CD14-positive monocyte (primary cell): ENCODE measurements at regions not wholly inside any gene's neighbourhood (a gene's known extent, or its start where the extent isn't known, plus 50 kb on each side); places are given as distances from the start of the nearest gene placed in this dataset.

Experiments
- DNase-seq, 3 donors: peaks; one replicate each; pipeline ENCODE4 v3.0.0-alpha.2; 2011 to 2022
- H2AFZ ChIP-seq: 2 replicates; pipeline ENCODE4 v1.6.0; 2012; ENCODE audit warnings: mild to moderate bottlenecking, low read depth, low read length, inconsistent platforms; ENCODE audit not compliant: insufficient read depth, poor library complexity, severe bottlenecking
- H3K27ac ChIP-seq, 2 donors: 1 replicate in 1 of 2; 2 replicates in 1 of 2; pipeline ENCODE4 v1.5.1; 2012 to 2013; ENCODE audit warnings: low read length in 2 of 2, control low read depth in 1 of 2, inconsistent platforms in 1 of 2, low read depth in 1 of 2, mild to moderate bottlenecking in 1 of 2
- H3K27me3 ChIP-seq, 2 donors: one replicate each; pipeline versions ENCODE4 v1.6.0 to v1.6.1; 2011 to 2013; ENCODE audit warnings: low read length in 2 of 2; ENCODE audit not compliant: control insufficient read depth in 2 of 2, insufficient read depth in 2 of 2
- H3K36me3 ChIP-seq, 2 donors: replicated peaks in 1 of 2; 1 replicate in 1 of 2; 2 replicates in 1 of 2; pipeline versions ENCODE4 v1.5.1 to v1.6.1; 2012 to 2013; ENCODE audit warnings: low read length in 2 of 2, control low read depth in 1 of 2, inconsistent platforms in 1 of 2, mild to moderate bottlenecking in 1 of 2; ENCODE audit not compliant: insufficient read depth in 2 of 2, control insufficient read depth in 1 of 2
- H3K4me1 ChIP-seq, 2 donors: 1 replicate in 1 of 2; 2 replicates in 1 of 2; pipeline versions ENCODE4 v1.5.1 to v1.6.1; 2012 to 2013; ENCODE audit warnings: low read length in 2 of 2, control low read depth in 1 of 2, inconsistent platforms in 1 of 2, mild to moderate bottlenecking in 1 of 2, moderate library complexity in 1 of 2; ENCODE audit not compliant: insufficient read depth in 2 of 2, control insufficient read depth in 1 of 2
- H3K4me2 ChIP-seq: replicated peaks from 2 replicates; pipeline ENCODE3; 2012; ENCODE audit warnings: low read length, moderate library complexity, mild to moderate bottlenecking; ENCODE audit not compliant: poor library complexity, severe bottlenecking; ENCODE audit errors: extremely low read depth
- H3K4me3 ChIP-seq, 3 experiments: fragments of 200-600 bp in 1 of 3; sonication (generic) in 1 of 3; replicated peaks in 1 of 3; 1 replicate in 2 of 3; 2 replicates in 1 of 3; pipeline ENCODE4 v1.5.1; 2011 to 2013; ENCODE audit warnings: low read length in 3 of 3, mild to moderate bottlenecking in 3 of 3, control low read depth in 2 of 3, low read depth in 2 of 3, inconsistent platforms in 1 of 3, moderate library complexity in 1 of 3
- H3K79me2 ChIP-seq: 2 replicates; pipeline ENCODE4 v1.6.0; 2012; ENCODE audit warnings: mild to moderate bottlenecking, control low read depth, inconsistent platforms, low read length, moderate library complexity; ENCODE audit not compliant: insufficient read depth
- H3K9ac ChIP-seq: 2 replicates; pipeline ENCODE4 v1.6.0; 2017; ENCODE audit warnings: low read length, mild to moderate bottlenecking; ENCODE audit not compliant: insufficient read depth, poor library complexity, severe bottlenecking
- H3K9me3 ChIP-seq, 2 donors: replicated peaks in 1 of 2; 1 replicate in 1 of 2; 2 replicates in 1 of 2; pipeline versions ENCODE4 v1.5.1 to v1.6.1; 2012 to 2013; ENCODE audit warnings: low read length in 2 of 2, control low read depth in 1 of 2; ENCODE audit not compliant: control insufficient read depth in 1 of 2, insufficient read depth in 1 of 2
- H4K20me1 ChIP-seq: 2 replicates; pipeline ENCODE4 v1.6.0; 2012; ENCODE audit warnings: mild to moderate bottlenecking, low read length, control low read depth, moderate library complexity; ENCODE audit not compliant: insufficient read depth
- H3K27ac Mint-ChIP-seq, 7 donors: one replicate each; pipeline ENCODE4 v1.8.0; 2020; ENCODE audit warnings: mild to moderate bottlenecking in 7 of 7, mixed read lengths in 7 of 7, moderate library complexity in 6 of 7, inconsistent platforms in 2 of 7
- H3K27me3 Mint-ChIP-seq, 3 donors: one replicate each; pipeline ENCODE4 v1.8.0; 2021 to 2022; ENCODE audit warnings: low read depth in 3 of 3, mild to moderate bottlenecking in 3 of 3, mixed read lengths in 3 of 3, moderate library complexity in 3 of 3, inconsistent platforms in 1 of 3
- H3K36me3 Mint-ChIP-seq, 2 donors: one replicate each; pipeline ENCODE4 v1.8.0; 2020; ENCODE audit warnings: mixed read lengths in 2 of 2, inconsistent platforms in 1 of 2, mild to moderate bottlenecking in 1 of 2
- H3K4me1 Mint-ChIP-seq: one replicate; pipeline ENCODE4 v1.8.0; 2020; ENCODE audit warnings: mild to moderate bottlenecking, mixed read lengths
- H3K4me3 Mint-ChIP-seq, 2 donors: one replicate each; pipeline ENCODE4 v1.8.0; 2020; ENCODE audit warnings: mild to moderate bottlenecking in 2 of 2, mixed read lengths in 2 of 2, moderate library complexity in 1 of 2
- H3K9me3 Mint-ChIP-seq, 7 donors: one replicate each; pipeline ENCODE4 v1.8.0; 2020 to 2022; ENCODE audit warnings: mixed read lengths in 7 of 7, mild to moderate bottlenecking in 6 of 7, moderate library complexity in 6 of 7, inconsistent platforms in 2 of 7
- WGBS: methylation state at CpG from one replicate; pipeline ENCODE4 v1.1.5; 2013; ENCODE audit warnings: missing lambda C conversion rate; ENCODE audit not compliant: insufficient coverage; 5-methylcytosine and 5-hydroxymethylcytosine counted together
- intact Hi-C, 2 donors: fragments of 100-400 bp; cut with micrococcal nuclease; formaldehyde crosslinking; loops; one replicate each; pipeline versions ENCODE4 v1.15.0 to v1.15.1; 2023
- TF ChIP-seq, protein P1 (sequence below): fragments of 200-600 bp; IDR thresholded peaks from one replicate; pipeline ENCODE4 v1.8.0; 2022; ENCODE audit warnings: antibody characterized with exemption, mild to moderate bottlenecking

DNA sequence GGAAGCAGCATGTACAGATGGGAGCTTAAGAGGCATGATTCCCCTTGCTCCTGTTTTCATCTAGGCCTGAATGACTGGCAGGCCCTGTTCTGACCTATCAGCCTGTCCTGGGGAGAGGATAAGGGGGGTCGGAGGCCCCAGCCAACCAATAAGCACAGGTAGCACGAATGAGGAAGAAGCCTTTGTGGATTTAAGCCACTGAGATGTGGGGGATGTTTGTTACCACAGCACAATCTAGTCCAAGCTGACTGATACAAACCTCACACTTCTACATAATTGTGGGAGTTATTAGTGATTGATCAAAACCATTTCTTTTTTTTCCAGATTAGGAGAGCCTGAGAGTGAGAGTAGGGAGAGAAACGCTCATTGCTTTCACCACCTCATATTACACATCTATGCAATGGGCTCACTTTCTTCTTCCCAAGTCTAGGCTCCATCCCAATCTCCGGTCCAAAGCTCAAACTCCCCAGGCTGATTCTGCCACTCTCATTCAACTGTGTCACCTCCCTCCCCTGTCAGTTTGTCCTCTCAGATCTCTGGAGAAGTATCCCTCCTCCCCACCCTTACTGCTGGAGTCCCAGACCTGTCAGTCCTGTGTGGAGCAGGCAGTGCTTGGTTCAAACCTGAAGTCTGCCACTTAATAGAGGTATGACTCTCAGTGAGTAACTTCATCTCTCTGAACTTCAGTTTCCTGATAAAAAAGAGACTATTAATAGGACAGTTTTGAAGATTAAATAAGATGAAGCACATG, 220.5 kb downstream of the PTPRU start:
- Histone ChIP-seq H4K20me1 (no peaks in the 10 kb centered on the region), H3K79me2 (no peaks in the 10 kb centered on the region), H3K4me2 (no peak overlapping the region), H3K4me1 (no peaks in the 10 kb centered on the region), H3K9ac (no peak overlapping the region), H3K27ac (no peak overlapping the region), H3K36me3 (no peaks in the 10 kb centered on the region), H3K27me3 (no peaks in the 10 kb centered on the region), H2AFZ (no peak overlapping the region), H3K9me3 (peaks cover 0 to 4% of the 10 kb centered on the region in 2 donors), H3K4me3 (no peak overlapping the region)
- TF ChIP-seq, protein P1, sequence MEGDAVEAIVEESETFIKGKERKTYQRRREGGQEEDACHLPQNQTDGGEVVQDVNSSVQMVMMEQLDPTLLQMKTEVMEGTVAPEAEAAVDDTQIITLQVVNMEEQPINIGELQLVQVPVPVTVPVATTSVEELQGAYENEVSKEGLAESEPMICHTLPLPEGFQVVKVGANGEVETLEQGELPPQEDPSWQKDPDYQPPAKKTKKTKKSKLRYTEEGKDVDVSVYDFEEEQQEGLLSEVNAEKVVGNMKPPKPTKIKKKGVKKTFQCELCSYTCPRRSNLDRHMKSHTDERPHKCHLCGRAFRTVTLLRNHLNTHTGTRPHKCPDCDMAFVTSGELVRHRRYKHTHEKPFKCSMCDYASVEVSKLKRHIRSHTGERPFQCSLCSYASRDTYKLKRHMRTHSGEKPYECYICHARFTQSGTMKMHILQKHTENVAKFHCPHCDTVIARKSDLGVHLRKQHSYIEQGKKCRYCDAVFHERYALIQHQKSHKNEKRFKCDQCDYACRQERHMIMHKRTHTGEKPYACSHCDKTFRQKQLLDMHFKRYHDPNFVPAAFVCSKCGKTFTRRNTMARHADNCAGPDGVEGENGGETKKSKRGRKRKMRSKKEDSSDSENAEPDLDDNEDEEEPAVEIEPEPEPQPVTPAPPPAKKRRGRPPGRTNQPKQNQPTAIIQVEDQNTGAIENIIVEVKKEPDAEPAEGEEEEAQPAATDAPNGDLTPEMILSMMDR: no peak
- H3K4me1 Mint-ChIP-seq: no peaks in the 10 kb centered on the region
- H3K27me3 Mint-ChIP-seq: peaks cover 4 to 9% (median 6%) of the 10 kb centered on the region in 3 donors
- H3K27ac Mint-ChIP-seq: no peak overlapping the region
- H3K9me3 Mint-ChIP-seq: peaks cover 0 to 7% (median 6%) of the 10 kb centered on the region in 7 donors
- no peaks in the 10 kb centered on the region for H3K36me3 Mint-ChIP-seq
- intact Hi-C loops: no loop called here
- WGBS: 91% methylated on average over 1 of the region's 4 CpGs
- H3K4me3 Mint-ChIP-seq: no peak overlapping the region
- no peak for DNase-seq

DNA sequence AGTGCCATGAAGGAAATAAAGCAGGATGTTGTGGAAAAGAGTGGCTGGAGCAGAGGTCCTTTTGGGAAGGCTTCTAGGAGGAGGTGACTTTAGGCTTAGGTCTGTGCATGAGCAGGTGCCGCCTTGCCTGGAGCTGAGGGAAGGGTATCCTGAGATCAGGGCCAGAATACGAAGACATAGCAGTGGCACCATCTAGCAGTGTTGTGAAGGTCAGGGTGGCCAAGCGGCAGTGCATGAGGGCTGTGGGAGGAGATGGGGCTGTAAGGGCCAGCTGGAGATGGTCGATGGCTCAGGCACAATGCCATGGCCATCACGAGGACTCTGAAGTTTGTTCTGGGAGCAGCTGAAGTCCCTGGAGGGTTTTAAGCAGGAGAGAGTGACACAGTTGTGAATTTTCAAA, 219.5 kb downstream of the PTPRU start:
- no peak overlapping the region for H3K4me3 Mint-ChIP-seq
- 87% methylated on average over 5 of the region's 5 CpGs for WGBS
- H3K9ac ChIP-seq: no peak overlapping the region

More for the DNA sequence above, 219.5 kb downstream of the PTPRU start:
- no peaks in the 10 kb centered on the region for H3K4me1 ChIP-seq
- no peaks in the 10 kb centered on the region for H4K20me1 ChIP-seq
- no peak overlapping the region for H2AFZ ChIP-seq
- Mint-ChIP-seq H3K36me3 (no peaks in the 10 kb centered on the region), H3K27ac (no peak overlapping the region), H3K9me3 (peaks cover 0 to 7% (median 6%) of the 10 kb centered on the region in 7 donors), H3K27me3 (peaks cover 4 to 9% (median 6%) of the 10 kb centered on the region in 3 donors), H3K4me1 (no peaks in the 10 kb centered on the region)
- DNase-seq: no peak
- H3K4me2 ChIP-seq: no peak overlapping the region
- TF ChIP-seq, protein P1: no peak
- H3K27ac ChIP-seq: no peak overlapping the region
- no peaks in the 10 kb centered on the region for H3K36me3 ChIP-seq
- no peak overlapping the region for H3K4me3 ChIP-seq
- H3K9me3 ChIP-seq: peaks cover 0 to 4% of the 10 kb centered on the region in 2 donors
- intact Hi-C loops: no loop called here
- no peaks in the 10 kb centered on the region for H3K27me3 ChIP-seq
- no peaks in the 10 kb centered on the region for H3K79me2 ChIP-seq
